SIG-M5 (cell line): ENCODE measurements at regions not wholly inside any gene's neighbourhood (a gene's known extent, or its start where the extent isn't known, plus 50 kb on each side); places are given as distances from the start of the nearest gene placed in this dataset.

Source experiments
- DNase-seq: peaks from one replicate; lab custom pipeline; 2025; lab: John Stamatoyannopoulos, UW

GRCh38 chr13:31081316-31081715 is 80.4 kb downstream of the HSPH1 start:
- no peak for DNase-seq

- no peak for DNase-seq
Measured at GRCh38 chr13:31074756-31075155, 86.9 kb downstream of the HSPH1 start.

- DNase-seq, result no peak
Measured at GRCh38 chr13:31073859-31074718, 87.6 kb downstream of the HSPH1 start.

GRCh38 chr13:31072041-31072440 is 89.7 kb downstream of the HSPH1 start:
- no peak for DNase-seq

- DNase-seq, result no peak
Measured at GRCh38 chr13:31069808-31070534, 91.7 kb downstream of the HSPH1 start.

GRCh38 chr13:31068119-31068423 is 93.6 kb downstream of the HSPH1 start:
- no peak for DNase-seq

GRCh38 chr13:31067416-31068118 is 94.1 kb downstream of the HSPH1 start:
- no peak for DNase-seq

GRCh38 chr13:31064636-31065035 is 97.1 kb downstream of the HSPH1 start:
- no peak for DNase-seq

- DNase-seq, result no peak
Measured at GRCh38 chr13:31063772-31064171, 97.9 kb downstream of the HSPH1 start.

- DNase-seq, result no peak
Measured at GRCh38 chr13:31060655-31061054, 101.0 kb downstream of the HSPH1 start.

GRCh38 chr13:31060220-31060619 is 101.5 kb downstream of the HSPH1 start:
- DNase-seq, result no peak

GRCh38 chr13:31057403-31058033 is 104.2 kb downstream of the HSPH1 start:
- no peak for DNase-seq

GRCh38 chr13:31056644-31057271 is 104.9 kb downstream of the HSPH1 start:
- DNase-seq, result no peak

GRCh38 chr13:31055589-31055988 is 106.1 kb downstream of the HSPH1 start:
- no peak for DNase-seq

GRCh38 chr13:31054632-31055031 is 107.1 kb downstream of the HSPH1 start:
- DNase-seq, result no peak

- no peak for DNase-seq
Measured at GRCh38 chr13:31053896-31054295, 107.8 kb downstream of the HSPH1 start.

- DNase-seq, result no peak
Measured at GRCh38 chr13:31053091-31053490, 108.6 kb downstream of the HSPH1 start.

- no peak for DNase-seq
Measured at GRCh38 chr13:31052478-31052877, 109.2 kb downstream of the HSPH1 start.

GRCh38 chr13:31051999-31052398 is 109.7 kb downstream of the HSPH1 start:
- DNase-seq, result no peak

GRCh38 chr13:31050486-31051400 is 111.0 kb downstream of the HSPH1 start:
- DNase-seq, result peak; percentile 2

- DNase-seq, result no peak
Measured at GRCh38 chr13:31049833-31050232, 111.9 kb downstream of the HSPH1 start.
